ENCODE measurements at regions not wholly inside any gene's neighbourhood (a gene's known extent, or its start where the extent isn't known, plus 50 kb on each side); places are given as distances from the start of the nearest gene placed in this dataset.
"Not testable (repeated sequence)": the region's sequence is repeated elsewhere in the genome, so short reads cannot be mapped to it uniquely, and the experiment has no call there.

DNA sequence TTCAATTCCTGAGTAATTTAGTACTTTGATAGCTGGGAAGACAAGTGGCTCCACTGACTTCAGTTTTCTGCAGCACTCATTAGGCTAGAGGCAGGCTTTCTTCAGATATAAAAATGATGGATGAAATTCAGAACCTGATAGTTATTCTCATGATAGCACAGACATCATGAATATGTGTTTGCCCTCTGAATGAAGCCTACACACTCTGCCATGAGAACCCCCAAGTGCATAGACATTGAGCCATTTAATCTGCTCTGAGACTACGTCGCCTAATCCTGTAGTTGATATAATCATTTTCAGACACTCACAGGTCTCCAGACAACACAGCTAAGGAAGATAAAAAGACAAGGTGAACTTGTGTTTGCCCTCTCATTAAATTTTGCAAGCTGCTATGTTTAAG is 566.1 kb downstream of the AMY1C start:
- no peak for DNase-seq (ENCODE audit: low spot score)

DNA sequence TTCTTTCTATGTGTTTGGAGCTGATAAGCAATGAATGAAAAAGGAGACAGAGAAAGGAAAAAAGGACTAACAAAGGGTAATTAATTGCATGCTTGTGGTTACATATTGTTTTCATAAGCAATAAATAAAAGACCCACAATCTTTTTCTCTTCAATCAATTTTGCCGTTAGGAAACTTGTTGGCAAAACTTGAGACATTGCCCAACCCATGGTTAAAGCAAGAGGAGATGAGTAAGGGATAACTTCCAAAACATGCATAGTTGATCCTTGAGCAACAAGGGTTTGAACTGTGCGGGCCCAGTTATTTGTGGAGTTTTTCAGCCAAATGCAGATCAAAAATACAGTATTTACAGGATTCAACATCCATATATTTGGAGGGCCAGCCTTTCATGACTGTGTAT is 572.4 kb downstream of the AMY1C start:
- DNase-seq (ENCODE audit: low spot score): no peak

DNA sequence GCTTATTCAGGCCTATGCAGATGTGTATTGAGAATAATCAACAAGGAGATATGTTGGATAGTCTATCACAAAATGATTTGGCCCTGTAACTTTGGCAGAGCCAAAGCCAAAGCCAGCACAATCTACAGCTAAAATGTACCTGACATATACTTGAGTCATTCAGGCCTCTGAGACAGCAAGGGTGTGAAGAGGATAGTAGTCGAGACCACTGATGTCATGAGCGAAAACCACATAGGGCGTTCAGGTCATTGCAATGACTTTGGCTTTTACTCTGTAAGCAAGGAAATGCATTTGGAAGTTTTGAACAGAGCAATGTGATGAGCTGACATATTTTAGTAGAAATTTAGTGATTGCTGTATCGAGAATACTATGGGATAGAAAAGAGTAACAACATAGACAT is 579.6 kb downstream of the AMY1C start:
- no peak for DNase-seq (ENCODE audit: low spot score)

- DNase-seq (ENCODE audit: low spot score): no peak
These were observed 582.1 kb downstream of the AMY1C start for GRCh38 chr1:104331763-104332162.

GRCh38 chr1:104337927-104338326 is 588.2 kb downstream of the AMY1C start:
- DNase-seq (ENCODE audit: low spot score): not testable (repeated sequence)

DNA sequence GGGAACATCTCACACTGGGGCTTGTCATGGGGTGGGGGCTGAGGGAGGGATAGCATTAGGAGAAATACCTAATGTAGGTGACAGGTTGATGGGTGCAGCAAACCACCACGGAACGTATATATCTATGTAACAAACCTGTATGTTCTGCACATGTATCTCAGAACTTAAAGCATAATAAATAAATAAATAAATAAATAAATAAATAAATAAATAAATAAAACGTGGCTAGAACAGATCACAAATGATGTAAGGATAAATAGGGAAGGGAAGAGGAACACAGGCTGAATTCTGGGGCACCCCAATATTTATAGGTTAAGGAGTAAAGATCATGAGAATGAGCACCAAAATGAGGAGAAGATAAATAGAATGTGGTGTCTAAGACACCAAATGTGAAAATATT is 592.2 kb downstream of the AMY1C start:
- DNase-seq (ENCODE audit: low spot score): no peak

DNA sequence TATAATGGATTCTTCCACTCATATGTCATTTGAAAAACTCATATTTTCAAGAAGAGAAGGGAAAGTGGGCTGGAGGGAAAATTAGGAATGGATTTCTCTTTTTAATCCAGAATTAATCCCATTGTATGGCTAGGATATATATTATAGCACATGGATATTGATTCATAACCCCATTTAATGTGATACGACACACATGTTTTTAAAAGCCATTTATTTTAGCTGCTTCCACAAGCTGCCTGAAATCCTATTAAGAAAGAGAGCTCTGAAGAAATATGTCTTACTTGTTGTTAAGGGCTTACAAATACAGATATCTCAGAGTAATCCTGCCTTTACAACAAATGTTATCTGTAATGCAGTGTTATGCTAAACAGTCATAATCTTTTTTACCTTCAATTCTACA is 598.6 kb downstream of the AMY1C start:
- DNase-seq (ENCODE audit: low spot score): no peak

GRCh38 chr1:104353580-104353979 is 603.9 kb downstream of the AMY1C start:
- no peak for DNase-seq (ENCODE audit: low spot score)

DNA sequence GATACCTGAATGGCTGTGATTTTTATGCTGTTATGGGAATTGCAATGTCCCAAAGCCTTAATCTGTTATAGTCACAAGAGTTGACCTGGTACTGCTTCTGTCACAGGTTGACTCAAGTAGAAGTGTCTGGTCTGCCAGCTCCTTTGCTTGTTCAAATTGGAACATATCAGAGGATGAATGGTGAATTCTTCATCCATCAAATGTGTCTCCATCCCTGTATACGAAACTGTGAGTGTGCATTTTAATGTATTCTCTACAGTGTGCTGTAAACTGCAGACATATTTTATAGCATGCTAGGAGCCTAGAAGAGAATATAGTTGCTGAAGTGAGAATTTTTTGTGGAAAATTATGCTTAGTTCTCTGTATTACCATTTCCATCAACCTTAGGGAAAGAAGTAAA is 608.4 kb downstream of the AMY1C start:
- no peak for DNase-seq (ENCODE audit: low spot score)

- DNase-seq (ENCODE audit: low spot score): no peak
These were observed 608.9 kb downstream of the AMY1C start for GRCh38 chr1:104358621-104359020.

GRCh38 chr1:104378414-104378813 is 628.7 kb downstream of the AMY1C start:
- DNase-seq (ENCODE audit: low spot score): no peak

DNA sequence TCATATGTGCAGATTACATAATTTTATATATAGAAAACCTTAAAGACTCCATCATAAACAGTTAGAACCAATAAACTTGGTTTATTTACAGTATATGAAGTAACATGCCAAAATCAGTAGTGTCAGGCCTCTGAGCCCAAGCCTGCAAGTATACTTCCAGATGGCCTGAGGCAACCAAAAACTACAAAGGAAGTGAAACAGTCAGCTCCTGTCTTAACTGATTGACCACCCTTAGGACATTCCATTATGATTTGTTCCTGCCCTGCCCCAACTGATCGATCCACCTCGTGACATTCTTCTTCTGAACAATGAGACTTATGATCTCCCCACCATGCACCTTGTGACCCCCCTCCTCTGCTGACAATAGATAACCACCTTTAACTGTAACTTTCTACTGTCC is 630.3 kb downstream of the AMY1C start:
- DNase-seq (ENCODE audit: low spot score): no peak

- no peak for DNase-seq (ENCODE audit: low spot score)
These were observed 638.2 kb downstream of the AMY1C start for GRCh38 chr1:104387716-104388508.

GRCh38 chr1:104392552-104392951 is 642.9 kb downstream of the AMY1C start:
- DNase-seq (ENCODE audit: low spot score): no peak

GRCh38 chr1:104402178-104402577 is 652.5 kb downstream of the AMY1C start:
- no peak for DNase-seq (ENCODE audit: low spot score)

GRCh38 chr1:104403883-104404282 is 654.2 kb downstream of the AMY1C start:
- no peak for DNase-seq (ENCODE audit: low spot score)

- no peak for DNase-seq (ENCODE audit: low spot score)
These were observed 657.0 kb downstream of the AMY1C start for GRCh38 chr1:104406728-104407127.

- DNase-seq (ENCODE audit: low spot score): no peak
These were observed 658.6 kb downstream of the AMY1C start for GRCh38 chr1:104408268-104408667.

- DNase-seq (ENCODE audit: low spot score): no peak
These were observed 685.6 kb downstream of the AMY1C start for GRCh38 chr1:104435255-104435654.

GRCh38 chr1:104440011-104440410 is 690.3 kb downstream of the AMY1C start:
- DNase-seq (ENCODE audit: low spot score): no peak

DNA sequence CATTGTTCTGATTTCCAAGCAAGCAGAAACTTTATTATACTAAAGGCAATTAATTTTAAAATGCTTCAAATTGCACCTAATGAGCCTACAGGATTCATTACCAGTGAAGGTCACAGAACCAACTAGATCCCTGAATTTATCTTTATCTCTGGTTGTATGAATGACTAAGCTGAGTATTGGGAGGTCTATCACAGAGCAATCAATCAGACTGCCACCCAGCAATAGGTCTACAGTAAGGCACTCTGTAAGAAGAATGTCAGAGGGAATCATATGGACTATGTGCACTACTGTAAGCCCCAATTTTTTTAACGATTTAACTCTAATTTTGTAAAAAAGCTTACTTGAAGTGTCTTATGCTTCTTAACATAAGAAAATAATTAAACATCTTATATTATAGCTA is 707.0 kb downstream of the AMY1C start:
- no peak for DNase-seq (ENCODE audit: low spot score)

DNA sequence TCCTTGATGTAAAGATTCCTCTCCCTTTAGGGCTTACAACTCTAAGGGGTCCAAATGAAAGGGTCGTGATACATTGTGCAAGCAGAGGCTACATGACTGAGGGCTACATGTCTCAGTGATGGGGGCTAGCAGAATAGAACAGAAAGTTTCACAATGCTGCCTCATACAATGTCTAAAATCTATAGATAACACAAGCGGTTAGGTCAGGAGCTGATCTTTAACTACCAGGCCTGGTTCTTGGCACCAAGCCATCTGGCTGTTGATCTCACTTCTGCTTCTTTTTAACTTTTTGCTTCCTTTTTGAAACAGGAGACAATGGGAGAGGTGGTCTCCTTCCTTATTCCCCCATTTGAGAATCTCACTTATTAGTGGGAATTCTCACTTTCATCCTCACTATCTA is 710.2 kb downstream of the AMY1C start:
- no peak for DNase-seq (ENCODE audit: low spot score)

- no peak for DNase-seq (ENCODE audit: low spot score)
These were observed 711.2 kb downstream of the AMY1C start for GRCh38 chr1:104460880-104461279.

DNA sequence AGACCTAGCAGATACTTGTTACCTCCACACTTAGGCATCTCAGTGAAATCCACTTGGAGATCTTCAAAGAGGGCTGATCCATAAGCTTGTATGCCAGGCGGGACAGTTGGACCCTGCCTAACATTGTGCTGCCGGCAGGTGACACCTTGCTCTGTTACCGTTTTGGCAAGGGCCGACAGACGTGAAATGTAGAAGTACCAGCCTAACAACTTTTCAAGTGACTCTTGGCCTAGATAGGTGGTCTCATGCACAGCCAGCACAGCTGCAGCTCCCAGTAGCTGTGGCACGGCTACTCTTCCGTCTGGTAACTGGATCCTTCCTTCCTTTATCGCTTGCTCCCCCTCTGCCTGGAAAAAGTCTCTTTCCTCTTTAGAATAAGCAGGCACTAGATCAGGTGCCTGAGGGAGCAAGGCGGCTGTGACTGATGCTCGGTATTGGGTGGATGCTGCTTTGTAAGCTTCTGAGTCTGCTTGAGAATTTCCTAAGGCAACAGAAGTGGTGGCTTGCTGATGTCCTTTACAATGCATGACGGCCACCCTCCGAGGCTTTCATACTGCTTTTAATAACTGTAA is 713.5 kb downstream of the AMY1C start:
- DNase-seq (ENCODE audit: low spot score): no peak

Measured in SW480 (cell line).